ENCODE measurements at regions not wholly inside any gene's neighbourhood (a gene's known extent, or its start where the extent isn't known, plus 50 kb on each side); places are given as distances from the start of the nearest gene placed in this dataset.
A peak's percentile ranks its signal among the peaks of the same experiment; 100 is the strongest.

- dilution Hi-C loops (cut with MboI; ENCODE audit: extremely low pct_ligation_motif_present, low sequenced_read_pairs) (no loop called here), intact Hi-C loops (cut with micrococcal nuclease) (no loop called here)
- Histone ChIP-seq H3K9me3 (replicated peaks; ENCODE audit: control insufficient read depth, insufficient read depth, low read length) (no peaks in the 10 kb centered on the region), H3K9ac (replicated peaks; ENCODE audit: extremely low read depth, insufficient read depth, low read length) (no peak overlapping the region), H3K4me1 (ENCODE audit: control insufficient read depth, extremely low read depth, insufficient read depth, low read length) (peaks cover 54% of the 10 kb centered on the region), H3K79me2 (ENCODE audit: control insufficient read depth, insufficient read depth, low read length) (no peaks in the 10 kb centered on the region), H3K27me3 (ENCODE audit: control insufficient read depth in 2 of 2, insufficient read depth in 2 of 2, low read length in 2 of 2) (no peaks in the 10 kb centered on the region), H4K20me1 (replicated peaks; ENCODE audit: control insufficient read depth, extremely low read depth, insufficient read depth, low read length) (no peaks in the 10 kb centered on the region), H3K36me3 (ENCODE audit: control insufficient read depth in 2 of 2, extremely low read depth in 1 of 2, insufficient read depth in 2 of 2, low read length in 2 of 2) (no peaks in the 10 kb centered on the region), H3K9me1 (replicated peaks; ENCODE audit: control insufficient read depth, extremely low read depth, insufficient read depth, low read length) (no peaks in the 10 kb centered on the region), H3K27ac (ENCODE audit: insufficient read depth, low read depth, low read length) (no peak overlapping the region), H3K4me2 (ENCODE audit: insufficient read depth, low read length) (no peak overlapping the region), H3K4me3 (replicated peaks in 1 of 3; ENCODE audit: insufficient read depth in 1 of 3, low read depth in 1 of 3, low read length in 3 of 3) (no peak overlapping the region), H2AFZ (ENCODE audit: low read depth, low read length) (no peak overlapping the region)
- TF ChIP-seq JUN (IDR thresholded peaks at IDR 0.05; ENCODE audit: borderline replicate concordance, insufficient read depth, insufficient read length, low read depth): no peak
- no peak for TF ChIP-seq MAX (IDR thresholded peaks at IDR 0.05; ENCODE audit: insufficient read depth, insufficient read length)
- TF ChIP-seq GATA2 (IDR thresholded peaks at IDR 0.05; ENCODE audit: insufficient read depth, insufficient read length, low read depth, low read length): no peak
- TF ChIP-seq EZH2 (IDR thresholded peaks at IDR 0.05; ENCODE audit: borderline replicate concordance, low read depth, low read length, severe bottlenecking): no peak
- ChIA-PET CTCF (no interaction called here), POLR2A (no interaction called here)
- FAIRE-seq (no peak), DNase-seq (ENCODE audit: low read depth, low spot score) (no peak)
- no TSS peak for BruUV-seq (replicated peaks)
These were observed 256.0 kb downstream of the ETS1 start for GRCh38 chr11:128331317-128331716.

- Histone ChIP-seq H3K36me3 (ENCODE audit: control insufficient read depth in 2 of 2, extremely low read depth in 1 of 2, insufficient read depth in 2 of 2, low read length in 2 of 2) (no peaks in the 10 kb centered on the region), H3K9me3 (replicated peaks; ENCODE audit: control insufficient read depth, insufficient read depth, low read length) (no peaks in the 10 kb centered on the region), H3K27ac (ENCODE audit: insufficient read depth, low read depth, low read length) (peak overlapping the region; percentile 57), H3K79me2 (ENCODE audit: control insufficient read depth, insufficient read depth, low read length) (no peaks in the 10 kb centered on the region), H3K9ac (replicated peaks; ENCODE audit: extremely low read depth, insufficient read depth, low read length) (no peak overlapping the region), H2AFZ (ENCODE audit: low read depth, low read length) (no peak overlapping the region), H3K27me3 (ENCODE audit: control insufficient read depth in 2 of 2, insufficient read depth in 2 of 2, low read length in 2 of 2) (no peaks in the 10 kb centered on the region), H3K9me1 (replicated peaks; ENCODE audit: control insufficient read depth, extremely low read depth, insufficient read depth, low read length) (no peaks in the 10 kb centered on the region), H3K4me1 (ENCODE audit: control insufficient read depth, extremely low read depth, insufficient read depth, low read length) (peaks cover 43% of the 10 kb centered on the region), H4K20me1 (replicated peaks; ENCODE audit: control insufficient read depth, extremely low read depth, insufficient read depth, low read length) (no peaks in the 10 kb centered on the region), H3K4me3 (replicated peaks in 1 of 3; ENCODE audit: insufficient read depth in 1 of 3, low read depth in 1 of 3, low read length in 3 of 3) (no peak overlapping the region), H3K4me2 (ENCODE audit: insufficient read depth, low read length) (no peak overlapping the region)
- intact Hi-C loops (cut with micrococcal nuclease): no loop called here
- ChIA-PET CTCF (interaction anchor here (0.8 to 1.2 kb wide), 2 partner anchors 12 to 13 kb away, joined by 3 read pairs; no protein-coding TSS in a partner anchor), POLR2A (no interaction called here)
- peak; percentile 30 for DNase-seq (ENCODE audit: low read depth, low spot score)
- no peak for TF ChIP-seq JUN (IDR thresholded peaks at IDR 0.05; ENCODE audit: borderline replicate concordance, insufficient read depth, insufficient read length, low read depth)
- no peak for TF ChIP-seq POLR2A (IDR thresholded peaks at IDR 0.05; ENCODE audit: low read depth, low read length)
- TF ChIP-seq GATA2 (IDR thresholded peaks at IDR 0.05; ENCODE audit: insufficient read depth, insufficient read length, low read depth, low read length): no peak
- TF ChIP-seq POLR2AphosphoS5 (IDR thresholded peaks at IDR 0.05; ENCODE audit: insufficient read depth, low read depth, low read length): no peak
- no peak for TF ChIP-seq FOS (IDR thresholded peaks at IDR 0.05; ENCODE audit: borderline replicate concordance, insufficient read depth, low read length)
- no peak for TF ChIP-seq EZH2 (IDR thresholded peaks at IDR 0.05; ENCODE audit: borderline replicate concordance, low read depth, low read length, severe bottlenecking)
- no peak for TF ChIP-seq CTCF (IDR thresholded peaks at IDR 0.05; ENCODE audit: extremely low read depth in 1 of 2, insufficient read depth in 1 of 2, low read depth in 1 of 2, low read length in 2 of 2)
- TF ChIP-seq MAX (IDR thresholded peaks at IDR 0.05; ENCODE audit: insufficient read depth, insufficient read length): no peak
- TF ChIP-seq MYC (IDR thresholded peaks at IDR 0.05; ENCODE audit: low read depth, low read length): no peak
- dilution Hi-C loops (cut with MboI; ENCODE audit: extremely low pct_ligation_motif_present, low sequenced_read_pairs): no loop called here
- no TSS peak for BruUV-seq (replicated peaks)
- FAIRE-seq: no peak
These were observed 257.2 kb downstream of the ETS1 start for GRCh38 chr11:128330203-128330602.

Data from endothelial cell of umbilical vein (primary cell).